GM18867 (cell line): ENCODE measurements at regions not wholly inside any gene's neighbourhood (a gene's known extent, or its start where the extent isn't known, plus 50 kb on each side); places are given as distances from the start of the nearest gene placed in this dataset.

Experiments used
- ATAC-seq: cut with Tn5 transposase; IDR thresholded peaks from one replicate; pipeline ENCODE4 v1.9.1; 2021; ENCODE audit warnings: mild to moderate bottlenecking, moderate library complexity; ENCODE audit not compliant: unreplicated experiment

DNA sequence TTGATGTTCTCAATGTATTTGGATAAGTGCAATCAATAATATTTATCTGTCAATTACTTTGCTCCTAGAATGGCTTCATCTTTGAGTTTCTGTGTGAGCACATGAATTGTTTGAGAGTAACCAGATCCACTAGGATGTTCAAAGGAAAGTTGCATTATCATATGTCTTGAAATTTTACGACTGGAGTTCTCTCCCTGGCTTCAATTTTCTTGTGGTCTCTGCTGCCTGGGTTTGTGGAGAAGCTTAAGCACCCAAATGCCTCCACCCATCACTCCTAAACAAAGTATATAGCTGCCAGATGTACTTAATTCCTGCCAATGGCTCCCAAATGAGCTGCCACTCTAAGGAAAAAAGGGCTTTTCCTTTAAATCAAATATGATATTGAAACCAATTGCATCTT, 1149.4 kb upstream of the ZEB2 start:
- ATAC-seq = no peak

- ATAC-seq = no peak
Measured at GRCh38 chr2:145666552-145666951, 1146.6 kb upstream of the ZEB2 start.

GRCh38 chr2:145657265-145657664, 1137.3 kb upstream of the ZEB2 start:
- ATAC-seq = no peak

DNA sequence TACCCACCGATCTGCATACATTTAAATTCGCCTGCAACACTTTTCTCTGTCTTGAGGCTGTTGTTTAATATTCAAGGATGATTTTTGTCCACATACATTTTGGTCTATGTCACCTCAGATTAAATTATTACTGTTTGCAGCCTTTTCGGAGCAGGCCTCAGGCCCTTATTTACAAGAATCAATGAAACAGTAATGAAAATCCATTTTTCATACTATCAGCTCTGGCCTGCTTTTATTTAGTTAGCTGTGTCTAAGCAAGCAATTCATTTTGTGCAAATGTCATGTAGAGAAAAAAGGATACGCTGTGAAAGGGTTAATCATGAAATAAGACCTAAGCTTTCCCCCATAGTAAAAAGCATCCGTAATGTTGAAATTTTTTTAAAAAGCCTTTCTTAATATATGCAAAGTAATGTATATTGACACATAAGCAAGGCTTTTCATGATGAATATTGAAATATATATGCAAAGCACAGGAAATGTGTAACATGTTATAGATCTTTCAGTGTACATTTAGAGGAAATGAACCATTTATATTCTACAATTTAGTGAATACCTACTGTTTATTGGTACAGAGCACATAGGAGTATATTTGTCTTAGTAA, 1135.3 kb upstream of the ZEB2 start:
- no peak for ATAC-seq

GRCh38 chr2:145654746-145655145, 1134.8 kb upstream of the ZEB2 start:
- no peak for ATAC-seq

DNA sequence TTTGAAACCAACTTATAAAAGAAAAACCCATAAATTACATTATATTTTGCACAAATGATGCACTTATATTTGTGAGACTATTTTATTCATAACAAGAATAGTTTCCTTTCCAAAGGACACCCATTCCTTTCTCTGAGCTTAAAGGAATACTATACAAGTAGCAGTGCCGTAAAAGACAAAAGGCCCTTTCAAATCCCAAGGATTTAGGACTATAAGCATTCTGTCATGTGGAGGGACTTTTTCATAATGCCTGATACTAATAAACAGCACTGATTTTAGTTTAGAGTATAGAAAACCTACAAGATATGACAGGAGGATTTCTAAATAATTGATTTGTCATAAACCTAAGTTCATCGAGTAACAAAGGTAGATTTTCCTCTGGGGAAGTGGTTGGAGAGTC, 1134.2 kb upstream of the ZEB2 start:
- no peak for ATAC-seq

- ATAC-seq = no peak
Measured at GRCh38 chr2:145653553-145653952, 1133.6 kb upstream of the ZEB2 start.

GRCh38 chr2:145652571-145653545, 1132.9 kb upstream of the ZEB2 start:
- no peak for ATAC-seq

DNA sequence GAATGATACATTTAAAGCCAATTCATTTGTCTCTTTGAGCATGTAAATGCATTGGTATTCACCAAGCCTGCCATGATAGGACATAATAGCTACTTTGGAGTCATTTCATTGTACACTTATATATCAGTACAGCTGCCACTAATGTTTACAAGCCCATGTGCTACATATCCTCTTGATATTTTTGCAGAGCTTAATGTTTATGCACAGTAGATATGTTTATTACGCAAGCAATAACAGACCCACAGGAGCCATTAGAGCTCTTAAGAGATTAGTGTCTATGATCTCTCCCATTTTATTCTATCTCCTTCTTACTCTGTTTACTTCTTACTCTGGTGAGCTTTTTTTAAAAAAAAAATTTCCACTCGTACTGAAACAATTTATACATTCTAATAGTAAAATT, 1132.1 kb upstream of the ZEB2 start:
- no peak for ATAC-seq

GRCh38 chr2:145650226-145650625, 1130.3 kb upstream of the ZEB2 start:
- ATAC-seq = no peak

DNA sequence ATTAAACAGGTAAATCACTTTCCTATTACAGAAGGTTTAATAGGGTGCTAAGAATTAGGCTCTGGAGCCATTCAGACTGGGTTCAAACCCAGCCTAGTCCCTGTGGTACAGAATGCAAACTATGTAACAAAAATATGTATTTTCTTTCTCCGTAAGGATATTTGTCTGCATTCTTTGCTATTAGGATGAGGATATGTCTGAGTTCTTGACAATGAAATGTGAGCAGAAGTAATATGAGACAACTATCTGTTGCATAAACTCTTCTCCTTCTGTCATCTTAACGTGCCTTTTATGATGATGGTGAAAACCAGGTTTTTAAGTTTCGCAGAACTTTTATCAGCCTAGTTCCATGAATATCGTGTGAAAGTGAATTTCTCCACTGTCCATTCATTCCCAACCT, 1129.1 kb upstream of the ZEB2 start:
- ATAC-seq = no peak

GRCh38 chr2:145644820-145645302, 1124.9 kb upstream of the ZEB2 start:
- ATAC-seq = peak; percentile 98

- peak; percentile 74 for ATAC-seq
Measured at GRCh38 chr2:145638675-145639074, 1118.8 kb upstream of the ZEB2 start.

DNA sequence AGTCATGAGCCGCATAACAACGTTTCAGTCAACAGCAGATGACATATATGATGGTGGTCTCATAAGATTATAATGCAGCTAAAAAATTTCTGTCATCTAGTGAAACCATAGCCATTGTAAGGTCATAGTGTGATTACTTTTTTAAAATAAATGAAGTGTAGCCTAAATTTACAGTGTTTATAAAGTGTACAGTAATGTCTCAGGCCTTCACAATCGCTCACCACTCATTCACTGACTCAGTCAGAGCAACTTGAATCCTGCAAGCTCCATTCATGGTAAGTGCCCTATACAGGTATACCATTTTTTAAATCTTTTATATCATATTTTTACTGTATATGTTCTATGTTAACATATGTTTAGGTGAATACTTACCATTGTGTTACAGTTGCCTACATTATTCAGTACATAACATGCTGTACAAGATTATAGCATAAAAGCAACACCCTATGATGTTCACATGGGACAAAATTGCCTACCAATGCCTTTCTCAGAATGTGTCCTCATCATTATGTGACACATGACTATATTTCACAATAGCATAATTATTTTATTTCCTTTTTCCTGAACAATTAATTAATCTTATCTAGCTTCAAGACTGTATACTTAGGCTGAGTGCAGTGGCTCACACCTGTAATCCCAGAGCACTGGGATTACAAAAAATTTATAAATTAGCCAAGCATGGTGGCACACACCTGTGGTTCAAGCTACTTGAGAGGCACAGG, 1115.9 kb upstream of the ZEB2 start:
- ATAC-seq = no peak

- ATAC-seq = no peak
Measured at GRCh38 chr2:145631561-145631960, 1111.6 kb upstream of the ZEB2 start.

DNA sequence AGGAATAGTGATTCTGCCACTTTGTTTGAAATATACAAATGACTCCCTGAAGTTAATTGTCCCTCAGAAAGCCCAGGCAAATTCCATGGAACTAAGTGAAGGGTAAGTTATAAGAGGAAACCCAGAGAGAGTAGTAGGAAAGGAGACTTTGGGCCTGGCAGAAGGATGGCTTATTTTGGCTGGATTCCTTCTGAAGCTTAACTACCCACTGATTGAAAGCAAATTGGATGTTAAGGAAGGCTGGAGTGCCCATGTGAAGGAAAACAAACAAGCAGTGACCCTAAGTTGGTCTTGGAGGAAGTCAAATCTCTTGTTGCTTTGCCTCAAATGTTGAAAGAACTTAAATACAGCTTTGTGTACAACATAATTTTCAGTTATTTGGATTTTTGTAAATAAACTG, 1106.4 kb upstream of the ZEB2 start:
- ATAC-seq = no peak

DNA sequence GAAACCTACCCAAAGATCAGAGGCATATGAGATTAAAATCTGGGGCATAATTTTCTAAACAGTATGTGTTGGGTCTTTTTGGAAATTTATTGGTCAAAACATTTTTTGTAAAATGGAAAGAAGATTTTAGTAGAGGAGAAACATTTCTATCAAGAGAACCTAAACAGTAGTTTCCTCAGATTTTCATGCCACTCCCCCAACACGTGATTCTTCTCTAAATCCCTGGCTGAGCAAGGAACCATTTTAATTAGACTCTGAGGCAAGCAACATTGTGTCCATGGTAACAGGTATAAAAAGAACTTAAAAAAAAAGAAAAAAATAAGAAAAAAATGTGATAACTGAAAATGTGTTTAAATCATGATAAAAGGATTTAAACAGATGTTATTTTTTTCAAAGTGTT, 1105.2 kb upstream of the ZEB2 start:
- no peak for ATAC-seq

DNA sequence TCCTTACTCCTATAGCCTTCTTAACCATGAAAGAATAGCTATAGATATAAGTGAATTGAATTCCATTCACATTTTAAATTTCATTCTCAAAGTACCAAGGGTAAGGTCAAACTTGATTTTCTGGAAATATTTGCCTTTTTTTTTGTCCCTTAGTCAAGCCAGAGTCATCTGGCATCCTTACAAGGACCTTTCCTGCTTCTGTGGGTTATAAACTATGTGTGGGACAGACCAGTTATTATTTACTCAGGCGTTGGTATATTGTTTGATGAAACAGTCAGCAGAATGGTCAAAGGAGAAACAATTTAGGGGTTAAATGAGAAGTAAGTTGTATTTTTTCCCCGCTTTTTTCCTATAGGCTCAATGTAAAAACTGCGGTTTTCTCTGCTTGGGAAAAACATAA, 1103.2 kb upstream of the ZEB2 start:
- no peak for ATAC-seq

GRCh38 chr2:145622285-145622684, 1102.4 kb upstream of the ZEB2 start:
- ATAC-seq = no peak

GRCh38 chr2:145617906-145618305, 1098.0 kb upstream of the ZEB2 start:
- no peak for ATAC-seq

- ATAC-seq = no peak
Measured at GRCh38 chr2:145617420-145617819, 1097.5 kb upstream of the ZEB2 start.

DNA sequence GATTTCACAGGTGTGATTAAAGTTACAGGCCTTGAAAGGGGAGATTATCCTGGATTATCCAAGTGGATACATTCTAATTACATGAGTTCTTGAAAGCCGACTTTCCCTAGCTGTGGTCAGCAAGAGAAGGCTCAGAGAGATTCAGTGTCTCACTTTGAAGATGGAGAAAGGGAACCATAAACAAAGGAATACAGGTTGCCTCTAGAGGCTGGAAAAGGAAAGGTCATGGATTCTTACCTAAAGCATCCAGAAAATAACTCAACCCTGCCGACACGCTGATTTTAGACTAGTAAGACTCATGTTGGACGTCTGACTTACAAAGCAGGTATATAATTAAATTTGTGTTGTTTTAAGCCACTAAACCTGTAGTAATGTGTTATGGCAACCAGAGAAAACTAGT, 1095.7 kb upstream of the ZEB2 start:
- no peak for ATAC-seq
